OCI-LY7 (cell line): ENCODE measurements at regions not wholly inside any gene's neighbourhood (a gene's known extent, or its start where the extent isn't known, plus 50 kb on each side); places are given as distances from the start of the nearest gene placed in this dataset.

ENCODE experiments used
- CTCF ChIP-seq: fragments of 200-600 bp; sonication (generic); conservative IDR thresholded peaks from 2 replicates; pipeline ENCODE4 v1.5.1; 2014; ENCODE audit warnings: mild to moderate bottlenecking, antibody characterized with exemption, low read length, moderate library complexity, mixed read lengths
- EZH2phosphoT487 ChIP-seq: fragments of 200-600 bp; sonication (generic); IDR thresholded peaks from 2 replicates; pipeline ENCODE4 v1.6.1; 2018; ENCODE audit warnings: low read depth, borderline replicate concordance, mild to moderate bottlenecking, mixed run types, antibody characterized with exemption, low read length, moderate library complexity, mixed read lengths

- TF ChIP-seq CTCF (no peak), EZH2phosphoT487 (no peak)
Observed at GRCh38 chr22:27213294-27213693, 555.9 kb downstream of the MIAT start.
